Heart left ventricle (tissue), 13 donors: ENCODE measurements at regions not wholly inside any gene's neighbourhood (a gene's known extent, or its start where the extent isn't known, plus 50 kb on each side); places are given as distances from the start of the nearest gene placed in this dataset.

Source experiments
- POLR2A ChIP-seq, 2 donors: fragments of 450-650 bp; IDR thresholded peaks; one replicate each; pipeline ENCODE4 v1.6.1; 2017; ENCODE audit warnings: antibody characterized with exemption in 2 of 2, mild to moderate bottlenecking in 2 of 2, moderate library complexity in 2 of 2
- TF ChIP-seq, protein P1 (sequence below), 12 donors: fragments of 200-600 bp; sonication (generic) in 4 of 12; IDR thresholded peaks; one replicate each; pipeline versions ENCODE4 v1.5.0 to v1.8.0; 2018 to 2022; ENCODE audit warnings: antibody characterized with exemption in 12 of 12, mild to moderate bottlenecking in 5 of 12
- donor health status: ischemic (EF 13 %, LVEDD 7.1; RV severe dilation, severe dysfunction).
- donor health status: DM: no; HTN: yes; CAD: no.
- donor health status: DM: no; HTN: no; CAD: no.
- donor health status: ischemic (EF 25% LVEDD 6.9; RV normal size, moderate dysfunction).
- donor health status: ischemic (EF 25% LVEDD 5.7; RV mildly dilated, moderate dysfunction).
- donor health status: ischemic (EF 35%, LVEDD 5.7; RV mildly dilated, moderate dysfunction).
- donor health status: nonischemic (EF 11% LVEDD 7.7; RV severe dilation, severe dysfunction).
- donor health status: DM: yes; HTN: yes; CAD: no.
- donor health status: PGD.
- donor health status: ischemic (EF 29% LVEDD 5.4; RV normal size, mild dysfunction).
- donor health status: nonischemic (EF 23%, LVEDD 6.1; RV moderate dilation, normal function).

GRCh38 chr2:66125951-66126350 lies 309.0 kb upstream of the MEIS1 start:
- TF ChIP-seq, protein P1, sequence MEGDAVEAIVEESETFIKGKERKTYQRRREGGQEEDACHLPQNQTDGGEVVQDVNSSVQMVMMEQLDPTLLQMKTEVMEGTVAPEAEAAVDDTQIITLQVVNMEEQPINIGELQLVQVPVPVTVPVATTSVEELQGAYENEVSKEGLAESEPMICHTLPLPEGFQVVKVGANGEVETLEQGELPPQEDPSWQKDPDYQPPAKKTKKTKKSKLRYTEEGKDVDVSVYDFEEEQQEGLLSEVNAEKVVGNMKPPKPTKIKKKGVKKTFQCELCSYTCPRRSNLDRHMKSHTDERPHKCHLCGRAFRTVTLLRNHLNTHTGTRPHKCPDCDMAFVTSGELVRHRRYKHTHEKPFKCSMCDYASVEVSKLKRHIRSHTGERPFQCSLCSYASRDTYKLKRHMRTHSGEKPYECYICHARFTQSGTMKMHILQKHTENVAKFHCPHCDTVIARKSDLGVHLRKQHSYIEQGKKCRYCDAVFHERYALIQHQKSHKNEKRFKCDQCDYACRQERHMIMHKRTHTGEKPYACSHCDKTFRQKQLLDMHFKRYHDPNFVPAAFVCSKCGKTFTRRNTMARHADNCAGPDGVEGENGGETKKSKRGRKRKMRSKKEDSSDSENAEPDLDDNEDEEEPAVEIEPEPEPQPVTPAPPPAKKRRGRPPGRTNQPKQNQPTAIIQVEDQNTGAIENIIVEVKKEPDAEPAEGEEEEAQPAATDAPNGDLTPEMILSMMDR (IDR thresholded peaks at IDR 0.05), result no peak
- no peak for TF ChIP-seq POLR2A (IDR thresholded peaks at IDR 0.05)
